ENCODE measurements at regions not wholly inside any gene's neighbourhood (a gene's known extent, or its start where the extent isn't known, plus 50 kb on each side); places are given as distances from the start of the nearest gene placed in this dataset.
"Not testable (repeated sequence)": the region's sequence is repeated elsewhere in the genome, so short reads cannot be mapped to it uniquely, and the experiment has no call there.

DNA sequence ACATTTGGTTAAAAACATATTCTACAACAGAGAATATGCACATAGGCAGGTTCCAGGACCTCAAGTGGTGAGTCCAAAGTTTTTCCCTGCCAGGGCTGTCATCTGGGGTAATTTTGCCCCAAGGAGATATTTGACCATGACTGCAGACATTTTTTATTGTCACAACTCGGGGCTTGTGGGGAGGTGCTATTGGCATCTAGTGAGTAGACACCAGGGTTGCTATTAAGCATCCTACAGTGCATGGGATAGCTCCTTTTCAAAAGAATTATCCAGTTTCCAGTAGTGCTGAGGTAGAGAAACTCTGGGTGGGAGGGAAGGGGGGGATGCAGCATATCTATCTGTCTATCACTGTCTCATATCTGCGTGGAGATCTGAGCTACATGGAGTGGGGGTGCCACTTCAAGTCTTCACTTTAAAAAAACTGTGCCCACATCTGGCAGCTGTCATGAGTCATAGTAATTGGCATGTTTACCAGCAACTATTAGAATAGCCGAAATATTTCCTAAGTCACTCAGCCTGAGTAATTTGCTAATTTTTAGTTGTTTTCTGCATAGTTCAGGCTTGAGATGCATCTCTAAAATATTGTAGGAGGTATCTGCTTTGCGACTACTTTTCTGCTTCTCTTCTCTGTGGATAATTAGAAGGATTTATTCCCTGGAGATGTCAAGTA, 254.0 kb upstream of the RBMS1 start:
- intact Hi-C loops (cut with DNase I), result no loop called here
- no peak for ATAC-seq
- no peak for DNase-seq (ENCODE audit: low spot score)

DNA sequence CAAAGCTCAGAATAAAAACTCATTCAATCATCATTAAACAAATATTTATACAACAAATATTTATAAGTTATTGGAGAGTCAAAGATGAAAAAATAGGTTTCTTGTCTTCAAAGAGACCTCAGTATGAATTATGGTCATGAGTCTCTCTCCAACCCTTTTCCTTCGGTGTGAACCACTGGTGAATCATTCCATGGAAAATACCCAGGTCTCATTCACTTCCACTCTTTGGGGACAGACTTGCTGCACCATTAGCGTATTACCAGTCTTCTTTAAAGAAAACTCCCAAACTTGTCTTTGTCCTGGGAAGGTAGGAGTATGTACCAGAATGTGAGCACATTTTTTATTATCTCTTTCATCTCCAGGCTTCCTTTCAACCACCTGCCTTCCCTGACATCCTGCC, 257.4 kb upstream of the RBMS1 start:
- no peak for DNase-seq (ENCODE audit: low spot score)
- no peak for ATAC-seq
- intact Hi-C loops (cut with DNase I), result no loop called here

DNA sequence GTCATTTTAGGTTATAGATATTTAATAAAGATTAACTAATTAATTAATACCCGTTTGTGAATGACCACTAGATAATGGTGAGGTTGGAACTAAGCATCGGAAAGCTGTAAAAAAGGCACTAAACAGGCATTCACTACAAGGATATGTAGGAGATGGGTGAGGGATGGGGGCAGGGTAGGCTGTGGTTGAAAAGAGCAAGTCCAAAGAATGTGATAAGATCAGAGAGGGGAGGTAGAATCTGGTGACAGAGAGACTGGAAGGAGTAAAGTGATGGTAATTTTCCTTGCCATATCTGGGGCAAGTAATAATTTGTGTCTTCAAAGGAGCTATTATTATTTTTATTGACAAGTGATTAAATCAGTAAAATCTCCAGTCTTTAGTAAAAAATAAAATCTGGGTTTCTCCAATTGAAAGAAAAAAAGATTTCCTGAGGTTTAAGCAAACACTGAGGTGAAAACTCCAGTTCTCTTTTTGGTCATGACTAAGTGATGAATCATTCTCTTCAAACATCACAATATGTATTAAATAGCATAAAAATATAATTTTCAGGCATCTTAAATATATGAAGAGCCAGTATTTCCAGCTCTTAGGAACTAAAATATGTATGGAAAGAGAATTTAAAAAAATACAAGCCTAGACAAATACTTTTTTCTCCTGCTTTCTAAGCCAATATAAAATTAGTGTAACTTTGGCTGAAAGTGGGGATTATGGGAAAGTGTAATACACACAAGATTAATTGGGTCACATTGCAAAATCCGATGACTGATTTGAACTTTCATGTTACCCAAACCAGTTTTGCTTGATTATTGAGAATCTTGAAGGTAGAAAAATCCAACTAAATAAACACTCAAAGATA, 259.1 kb upstream of the RBMS1 start:
- no peak for DNase-seq (ENCODE audit: low spot score)
- no peak for ATAC-seq
- intact Hi-C loops (cut with DNase I), result no loop called here

DNA sequence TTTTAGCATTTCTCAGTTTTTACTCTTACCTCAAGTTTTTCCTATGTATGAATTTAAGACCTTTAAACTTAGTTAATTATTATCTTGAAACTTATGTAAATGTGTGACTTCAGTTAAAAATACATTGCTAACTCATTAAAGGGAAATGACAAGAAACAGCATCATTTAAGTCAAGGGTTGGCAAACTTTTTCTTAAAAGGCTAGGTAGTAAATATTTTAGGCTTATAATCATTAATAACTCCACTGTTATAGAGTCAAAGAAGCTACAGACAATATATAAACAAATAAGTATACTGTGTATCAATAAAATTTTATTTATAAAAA, 259.7 kb upstream of the RBMS1 start:
- intact Hi-C loops (cut with DNase I), result no loop called here
- ATAC-seq (no peak), DNase-seq (ENCODE audit: low spot score) (no peak)

DNA sequence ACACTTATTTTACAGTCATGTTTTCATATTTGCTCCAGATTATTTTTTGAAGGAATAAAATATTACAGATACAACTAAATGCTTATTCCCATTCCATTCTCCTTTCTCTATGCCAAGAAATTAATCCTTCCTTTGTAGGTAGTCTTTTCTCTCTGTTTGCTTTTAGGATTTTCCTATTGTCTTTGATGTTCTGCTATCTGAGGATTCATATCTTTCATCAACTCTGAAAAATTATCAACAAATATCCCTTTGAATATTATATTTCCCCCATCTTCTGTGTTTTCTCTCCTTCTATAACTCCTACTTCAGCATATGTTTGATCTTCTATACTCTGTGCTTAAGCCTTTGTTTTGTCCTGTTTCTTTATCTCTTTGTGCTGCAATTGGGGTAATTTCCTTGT, 260.4 kb upstream of the RBMS1 start:
- intact Hi-C loops (cut with DNase I), result no loop called here
- ATAC-seq, result no peak
- DNase-seq (ENCODE audit: low spot score), result no peak

DNA sequence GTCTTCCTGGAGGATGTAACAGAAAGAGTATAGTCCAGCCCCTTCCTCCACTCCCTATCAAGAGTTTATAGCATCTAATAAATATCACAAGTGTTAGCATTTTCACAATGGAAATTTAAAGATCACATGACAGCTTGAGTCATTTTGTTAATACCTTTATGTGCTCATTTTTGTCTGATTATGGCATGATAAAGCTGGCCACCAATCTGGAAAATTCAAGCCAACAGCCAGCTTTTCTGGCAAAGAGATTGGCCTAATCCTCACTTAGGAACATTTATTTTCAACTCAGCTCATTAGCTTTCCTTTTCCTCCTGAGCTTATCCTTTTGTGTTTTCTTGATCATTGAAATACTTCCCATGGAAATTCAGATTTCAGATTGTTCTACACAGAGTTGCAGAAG, 262.9 kb upstream of the RBMS1 start:
- intact Hi-C loops (cut with DNase I), result no loop called here
- no peak for ATAC-seq

DNA sequence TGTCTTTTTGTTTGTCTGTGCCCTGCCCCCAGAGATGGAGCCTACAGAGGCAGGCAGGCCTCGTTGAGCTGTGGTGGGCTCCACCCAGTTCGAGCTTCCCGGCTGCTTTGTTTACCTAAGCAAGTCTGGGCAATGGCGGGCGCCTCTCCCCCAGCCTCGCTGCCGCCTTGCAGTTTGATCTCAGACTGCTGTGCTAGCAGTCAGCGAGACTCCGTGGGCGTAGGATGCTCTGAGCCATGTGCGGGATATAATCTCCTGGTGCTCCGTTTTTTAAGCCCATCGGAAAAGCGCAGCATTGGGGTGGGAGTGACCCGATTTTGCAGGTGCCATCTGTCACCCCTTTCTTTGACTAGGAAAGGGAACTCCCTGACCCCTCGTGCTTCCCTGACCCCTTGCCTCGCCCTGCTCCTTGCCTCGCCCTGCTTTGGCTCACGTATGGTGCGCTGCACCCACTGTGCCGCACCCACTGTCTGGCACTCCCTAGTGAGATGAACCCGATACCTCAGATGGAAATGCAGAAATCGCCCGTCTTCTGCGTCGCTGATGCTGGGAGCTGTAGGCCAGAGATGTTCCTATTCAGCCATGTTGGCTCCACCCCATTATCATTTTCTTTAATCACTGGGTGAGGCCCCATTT, 269.0 kb upstream of the RBMS1 start:
- DNase-seq (ENCODE audit: low spot score); intact Hi-C loops (cut with DNase I): not testable (repeated sequence)

More for the DNA sequence above, 262.9 kb upstream of the RBMS1 start:
- DNase-seq (ENCODE audit: low spot score), result no peak

DNA sequence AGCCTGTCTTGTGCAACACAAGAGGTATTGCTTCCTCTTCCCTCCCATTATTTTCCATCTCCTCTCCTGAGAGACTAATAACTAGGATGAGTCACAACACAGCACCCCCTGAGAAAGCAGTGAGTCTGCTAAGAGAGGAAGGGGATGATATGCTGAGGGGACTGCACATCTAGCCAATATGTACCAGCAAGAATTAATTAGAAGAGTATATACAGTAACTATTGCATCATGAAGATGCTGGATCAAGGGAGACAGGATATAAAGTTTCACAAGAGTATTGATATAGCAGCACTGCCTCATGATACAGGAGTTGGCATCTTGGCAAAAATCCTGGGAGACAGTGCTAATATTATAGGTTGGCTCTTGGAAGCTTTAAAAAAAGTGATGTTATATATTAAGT, 289.9 kb upstream of the RBMS1 start:
- intact Hi-C loops (cut with DNase I), result no loop called here
- DNase-seq (ENCODE audit: low spot score), result no peak
- no peak for ATAC-seq

More for the DNA sequence above, 269.0 kb upstream of the RBMS1 start:
- not testable (repeated sequence) for ATAC-seq

DNA sequence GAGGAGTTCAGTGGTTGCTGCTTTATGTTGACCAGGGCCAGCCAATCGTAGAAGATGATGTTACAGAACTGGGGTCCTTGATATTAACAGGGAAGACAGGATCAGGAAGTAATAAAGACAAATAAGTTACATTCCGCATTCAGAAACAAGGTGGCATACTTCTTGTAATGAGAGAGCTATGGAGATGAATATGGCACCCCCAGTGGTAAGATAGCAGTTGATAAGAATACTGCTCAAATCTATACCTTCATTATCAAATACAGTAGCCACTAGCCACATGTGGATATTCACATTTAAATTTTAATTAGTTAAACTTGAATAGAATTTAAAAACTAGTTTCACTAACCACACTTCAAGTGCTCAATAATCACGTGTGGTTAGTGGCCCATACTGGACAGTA, 290.4 kb upstream of the RBMS1 start:
- ATAC-seq, result no peak
- intact Hi-C loops (cut with DNase I), result no loop called here
- no peak for DNase-seq (ENCODE audit: low spot score)

DNA sequence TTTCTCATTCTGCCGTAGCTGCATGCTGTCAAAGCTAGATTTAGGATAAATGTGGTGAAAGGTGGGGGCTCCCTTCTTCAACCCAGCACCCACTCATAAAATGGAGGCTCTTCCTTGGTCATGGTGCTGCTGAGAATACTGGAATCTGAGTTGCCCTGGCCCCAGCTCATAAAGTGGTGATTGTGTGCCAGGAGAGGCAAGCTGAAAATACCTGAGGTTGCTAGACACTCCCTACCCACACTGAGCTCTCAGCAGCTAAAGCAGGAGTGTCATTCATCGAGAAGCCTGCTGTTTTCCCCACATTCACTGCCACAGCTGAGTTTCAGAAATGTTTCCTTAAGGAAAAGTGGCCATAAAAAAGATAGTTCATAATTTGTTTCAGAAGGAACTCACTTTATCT, 297.1 kb upstream of the RBMS1 start:
- ATAC-seq, result no peak
- intact Hi-C loops (cut with DNase I), result no loop called here
- DNase-seq (ENCODE audit: low spot score), result no peak

DNA sequence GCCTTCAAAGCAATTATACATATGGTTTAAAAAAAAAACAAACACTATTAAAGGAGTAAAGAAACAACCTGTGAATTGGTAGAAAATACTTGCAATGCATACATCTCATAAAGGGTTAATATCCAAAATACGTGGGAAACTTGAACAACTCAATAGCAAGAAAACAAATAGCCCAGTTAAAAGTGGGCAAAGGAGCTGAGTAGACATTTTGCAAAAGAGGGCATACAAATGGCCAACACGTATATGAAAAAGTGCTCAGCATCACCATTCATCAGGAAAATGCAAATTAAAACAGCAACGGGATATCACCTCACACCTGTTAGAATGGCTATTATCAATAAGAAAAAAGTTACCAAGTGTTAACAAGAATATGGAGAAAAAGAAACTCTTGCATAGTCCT, 298.3 kb upstream of the RBMS1 start:
- DNase-seq (ENCODE audit: low spot score) (no peak), ATAC-seq (no peak)
- intact Hi-C loops (cut with DNase I), result no loop called here

DNA sequence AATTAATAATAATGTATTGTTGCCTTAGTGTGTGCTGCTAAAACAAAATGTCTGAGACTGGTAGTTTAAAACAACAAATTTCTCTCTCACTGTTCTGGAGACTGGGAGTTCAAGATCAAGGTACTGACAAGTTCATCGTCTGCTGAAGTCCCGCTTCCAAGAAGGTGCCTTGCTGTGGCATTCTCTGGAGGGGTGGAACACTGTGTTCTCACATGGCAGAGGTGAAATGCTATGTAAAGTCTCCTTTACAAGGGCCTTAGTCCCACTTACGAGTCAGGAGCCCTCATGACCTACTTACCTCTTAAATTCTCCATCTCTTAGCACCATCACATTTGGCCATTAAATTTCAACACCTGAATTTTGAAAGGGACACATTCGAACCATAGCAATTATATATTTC, 299.2 kb upstream of the RBMS1 start:
- DNase-seq (ENCODE audit: low spot score) (no peak), ATAC-seq (no peak)
- intact Hi-C loops (cut with DNase I), result no loop called here

DNA sequence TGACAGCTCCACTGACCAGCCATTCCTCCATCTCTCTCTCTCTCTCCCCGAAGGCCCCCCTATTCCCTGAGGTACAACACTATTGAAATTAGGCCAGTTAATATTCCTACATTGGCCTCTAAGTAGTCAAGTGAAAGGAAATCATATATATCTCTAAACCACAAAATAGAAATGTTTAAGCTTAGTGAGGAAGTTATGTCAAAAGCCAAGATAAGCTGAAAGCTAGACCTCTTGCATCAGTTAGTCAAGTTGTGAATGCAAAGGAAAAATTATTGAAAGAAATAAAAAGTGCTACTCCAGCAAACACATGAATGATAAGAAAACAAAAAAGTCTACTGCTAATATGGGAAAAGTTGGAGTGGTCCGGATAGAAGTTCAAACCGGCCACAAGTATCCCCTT, 301.3 kb upstream of the RBMS1 start:
- DNase-seq (ENCODE audit: low spot score) (no peak), ATAC-seq (no peak)
- intact Hi-C loops (cut with DNase I), result no loop called here

DNA sequence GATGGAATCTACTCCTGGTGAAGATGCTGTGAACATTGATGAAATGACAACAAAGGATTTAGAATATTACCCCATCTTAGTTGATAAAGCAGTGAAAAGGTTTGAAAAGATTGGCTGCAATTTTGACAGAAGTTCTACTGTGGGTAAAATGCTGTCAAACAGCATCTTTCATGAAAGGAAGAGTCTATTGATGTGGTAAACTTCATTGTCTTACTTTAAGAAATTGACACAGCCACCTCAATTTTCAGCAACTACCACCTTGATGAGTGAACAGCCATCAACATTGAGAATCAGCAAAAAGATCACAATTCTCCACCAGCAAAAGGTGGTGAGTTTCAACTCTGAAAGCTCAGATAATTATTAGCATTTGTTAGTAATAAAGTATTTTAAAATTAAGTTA, 310.3 kb upstream of the RBMS1 start:
- intact Hi-C loops (cut with DNase I), result no loop called here
- DNase-seq (ENCODE audit: low spot score) (no peak), ATAC-seq (no peak)

DNA sequence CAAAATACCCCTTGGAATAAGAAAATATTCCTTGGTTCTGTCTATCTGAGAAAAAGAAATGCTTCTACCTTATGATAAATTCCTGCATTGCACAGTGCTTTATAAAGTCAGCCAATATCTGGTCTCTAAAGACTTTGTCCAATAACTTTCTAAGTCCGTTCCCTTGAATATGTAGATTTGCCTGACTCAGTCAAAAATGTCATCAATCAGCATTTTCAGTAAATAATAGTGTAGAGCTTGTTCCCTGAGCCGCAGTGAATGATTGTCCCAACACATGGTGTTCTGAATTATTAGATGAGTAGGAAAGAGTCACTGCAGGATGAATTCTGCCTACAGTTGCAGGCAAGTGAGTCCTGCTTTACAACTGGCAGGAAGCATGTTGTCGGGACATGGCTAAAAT, 316.8 kb upstream of the RBMS1 start:
- no peak for ATAC-seq
- no peak for DNase-seq (ENCODE audit: low spot score)
- intact Hi-C loops (cut with DNase I), result no loop called here

DNA sequence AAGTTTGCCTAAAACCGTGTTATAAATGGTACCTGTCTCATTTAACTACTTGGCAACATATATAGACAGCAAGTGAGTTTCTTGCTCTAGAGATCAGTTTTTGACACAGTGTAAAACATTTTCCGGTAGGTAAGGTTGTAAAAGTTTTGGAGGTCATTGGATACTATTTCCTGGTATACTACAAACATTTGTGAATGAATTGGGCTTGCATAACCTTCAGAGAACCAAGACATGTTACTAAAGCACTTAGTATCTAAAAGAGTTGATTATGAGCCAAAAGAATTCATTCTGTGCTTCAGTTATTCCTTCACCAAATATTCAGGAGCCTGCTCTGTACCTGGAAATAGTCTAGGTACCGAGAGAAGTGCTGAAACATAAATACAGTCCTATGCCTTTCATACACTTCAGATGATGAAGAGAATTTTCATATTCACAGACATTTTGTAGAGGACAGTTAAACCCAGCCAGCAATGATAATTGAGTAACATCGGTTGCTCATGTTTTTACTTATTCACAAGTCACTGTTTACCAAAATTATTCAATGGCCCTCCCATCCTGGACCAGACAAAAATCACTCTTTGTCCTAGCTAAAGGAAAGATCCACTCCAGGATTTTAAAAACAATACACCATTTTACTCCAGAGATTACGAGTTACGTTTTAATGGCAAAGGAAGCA, 319.4 kb upstream of the RBMS1 start:
- peak; percentile 41 for ATAC-seq
- no peak for DNase-seq (ENCODE audit: low spot score)
- intact Hi-C loops (cut with DNase I), result no loop called here

DNA sequence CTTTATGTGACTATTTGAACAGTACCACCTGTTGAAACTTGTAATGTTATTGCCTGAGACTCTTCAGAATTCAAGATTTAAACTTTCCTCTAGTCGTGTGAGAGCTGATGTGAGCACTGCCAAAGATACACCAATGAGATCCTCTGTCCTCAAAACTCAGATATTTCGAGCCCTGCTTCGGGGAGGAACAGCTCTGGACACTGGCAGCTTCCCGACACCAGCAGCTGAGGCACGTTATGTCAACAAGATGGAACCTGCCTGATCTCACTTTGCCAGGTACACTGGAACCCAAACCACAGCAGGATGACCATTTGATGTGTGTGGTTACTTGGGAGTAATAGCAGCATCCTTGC, 319.9 kb upstream of the RBMS1 start:
- intact Hi-C loops (cut with DNase I), result no loop called here
- DNase-seq (ENCODE audit: low spot score) (no peak), ATAC-seq (peak; percentile 57)

DNA sequence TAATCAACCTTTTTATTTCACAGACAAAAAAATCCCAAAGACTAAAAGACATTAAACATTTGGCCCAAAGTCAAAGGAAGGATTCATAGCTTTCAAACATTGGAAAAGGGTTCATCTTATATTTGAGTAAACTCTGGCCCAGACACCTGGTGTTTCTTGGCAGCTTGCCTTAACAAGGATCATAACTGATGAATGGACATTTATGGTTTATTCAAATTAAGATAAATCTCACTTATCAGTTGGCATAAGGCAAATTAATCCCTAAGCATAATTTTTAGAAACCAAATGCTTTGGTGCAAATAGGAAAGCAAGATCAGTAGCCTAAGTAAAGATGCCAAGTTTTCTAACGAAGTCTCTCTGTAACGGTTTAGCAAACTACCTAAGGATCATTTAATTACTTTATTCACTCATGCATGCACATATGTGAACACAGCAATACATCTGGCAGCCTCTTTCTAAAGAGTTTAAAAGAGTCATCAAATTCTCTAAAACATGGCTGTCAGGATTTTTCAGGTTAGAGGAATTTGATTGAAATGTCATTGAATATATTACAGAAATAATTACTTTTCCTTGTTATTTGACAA, 323.4 kb upstream of the RBMS1 start:
- DNase-seq (ENCODE audit: low spot score) (no peak), ATAC-seq (no peak)
- intact Hi-C loops (cut with DNase I), result no loop called here

DNA sequence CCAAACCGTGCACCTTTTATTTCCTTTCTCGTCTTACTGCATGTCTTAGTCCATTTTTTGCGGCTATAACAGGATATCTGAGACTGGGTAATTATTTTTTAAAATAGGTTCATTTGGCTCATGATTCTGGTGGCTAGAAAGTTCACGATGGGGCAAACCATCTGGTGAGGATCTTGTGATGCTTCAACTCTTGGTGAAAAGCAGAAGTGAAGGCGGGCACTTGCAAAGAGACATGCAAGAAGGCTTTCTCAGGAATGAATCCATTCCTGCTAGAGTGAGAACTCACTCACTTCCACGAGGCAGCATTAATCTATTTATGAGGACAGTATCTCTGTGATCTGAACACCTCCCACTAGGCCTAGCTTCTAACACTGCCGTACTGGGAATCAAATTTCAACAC, 327.1 kb upstream of the RBMS1 start:
- intact Hi-C loops (cut with DNase I), result no loop called here
- DNase-seq (ENCODE audit: low spot score) (no peak), ATAC-seq (no peak)

DNA sequence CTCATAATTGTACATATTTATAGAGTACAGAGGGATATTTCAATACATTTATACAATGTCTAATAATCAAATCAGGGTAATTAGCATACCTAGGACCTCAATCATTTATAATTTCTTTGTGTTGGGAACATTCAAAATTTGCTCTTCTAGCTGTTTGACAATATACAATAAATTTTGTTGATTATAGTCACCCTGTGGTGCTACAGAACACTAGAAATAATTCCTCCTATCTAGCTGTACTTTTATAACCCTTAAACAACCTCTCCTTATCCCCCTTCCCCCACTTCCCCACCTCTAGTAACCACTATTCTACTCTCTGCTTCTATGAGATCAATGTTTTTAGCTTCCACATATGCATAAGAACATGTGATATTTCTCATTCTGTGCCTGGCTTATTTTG, 328.4 kb upstream of the RBMS1 start:
- intact Hi-C loops (cut with DNase I), result no loop called here
- ATAC-seq, result no peak
- no peak for DNase-seq (ENCODE audit: low spot score)
